ENCODE measurements at regions not wholly inside any gene's neighbourhood (a gene's known extent, or its start where the extent isn't known, plus 50 kb on each side); places are given as distances from the start of the nearest gene placed in this dataset.
A peak's percentile ranks its signal among the peaks of the same experiment; 100 is the strongest.

GRCh38 chr13:38283346-38283745 lies 66.3 kb upstream of the UFM1 start:
- DNase-seq (ENCODE audit: low read depth): no peak
- no peak for TF ChIP-seq CTCF (IDR thresholded peaks at IDR 0.05; ENCODE audit: insufficient read depth, low read depth, low read length, missing control alignments)
- no peak overlapping the region for H3K4me3 ChIP-seq (ENCODE audit: low read depth, low read length)

GRCh38 chr13:38265132-38265497 lies 84.5 kb upstream of the UFM1 start:
- DNase-seq (ENCODE audit: low read depth): peak; percentile 3
- no peak for TF ChIP-seq CTCF (IDR thresholded peaks at IDR 0.05; ENCODE audit: insufficient read depth, low read depth, low read length, missing control alignments)
- no peak overlapping the region for H3K4me3 ChIP-seq (ENCODE audit: low read depth, low read length)

GRCh38 chr13:38264363-38265131 lies 85.1 kb upstream of the UFM1 start:
- no peak for DNase-seq (ENCODE audit: low read depth)

GRCh38 chr13:38262211-38262610 lies 87.4 kb upstream of the UFM1 start:
- DNase-seq (ENCODE audit: low read depth): no peak
- TF ChIP-seq CTCF (IDR thresholded peaks at IDR 0.05; ENCODE audit: insufficient read depth, low read depth, low read length, missing control alignments): no peak

More at GRCh38 chr13:38264363-38265131, 85.1 kb upstream of the UFM1 start:
- no peak overlapping the region for H3K4me3 ChIP-seq (ENCODE audit: low read depth, low read length)
- no peak for TF ChIP-seq CTCF (IDR thresholded peaks at IDR 0.05; ENCODE audit: insufficient read depth, low read depth, low read length, missing control alignments)

GRCh38 chr13:38255600-38255999 lies 94.1 kb upstream of the UFM1 start:
- TF ChIP-seq CTCF (IDR thresholded peaks at IDR 0.05; ENCODE audit: insufficient read depth, low read depth, low read length, missing control alignments): no peak
- DNase-seq (ENCODE audit: low read depth): no peak
- no peak overlapping the region for H3K4me3 ChIP-seq (ENCODE audit: low read depth, low read length)

More at GRCh38 chr13:38262211-38262610, 87.4 kb upstream of the UFM1 start:
- H3K4me3 ChIP-seq (ENCODE audit: low read depth, low read length): no peak overlapping the region

- H3K4me3 ChIP-seq (ENCODE audit: low read depth, low read length): no peak overlapping the region
- DNase-seq (ENCODE audit: low read depth): no peak
- no peak for TF ChIP-seq CTCF (IDR thresholded peaks at IDR 0.05; ENCODE audit: insufficient read depth, low read depth, low read length, missing control alignments)
Measured at GRCh38 chr13:38239874-38240273, 109.8 kb upstream of the UFM1 start.

GRCh38 chr13:38228322-38228721 lies 121.3 kb upstream of the UFM1 start:
- TF ChIP-seq CTCF (IDR thresholded peaks at IDR 0.05; ENCODE audit: insufficient read depth, low read depth, low read length, missing control alignments): no peak
- DNase-seq (ENCODE audit: low read depth): no peak

More at GRCh38 chr13:38228322-38228721, 121.3 kb upstream of the UFM1 start:
- H3K4me3 ChIP-seq (ENCODE audit: low read depth, low read length): no peak overlapping the region

Data from GM12865 (cell line).